Muscle of leg (tissue), 3 donors: ENCODE measurements at regions not wholly inside any gene's neighbourhood (a gene's known extent, or its start where the extent isn't known, plus 50 kb on each side); places are given as distances from the start of the nearest gene placed in this dataset.

Experiments used
- DNase-seq: peaks from one replicate; pipeline ENCODE4 v3.0.0; 2013
- H3K27ac ChIP-seq: one replicate; pipeline ENCODE4 v1.5.1; 2013; ENCODE audit warnings: mild to moderate bottlenecking, low read length, control low read depth
- H3K27me3 ChIP-seq: one replicate; pipeline ENCODE4 v1.6.1; 2013; ENCODE audit warnings: low read length; ENCODE audit not compliant: control insufficient read depth, insufficient read depth
- H3K36me3 ChIP-seq: one replicate; pipeline ENCODE4 v1.6.1; 2013; ENCODE audit warnings: low read length; ENCODE audit not compliant: control insufficient read depth, insufficient read depth
- H3K4me1 ChIP-seq: one replicate; pipeline ENCODE4 v1.6.1; 2013; ENCODE audit warnings: low read length; ENCODE audit not compliant: control insufficient read depth, insufficient read depth
- H3K4me3 ChIP-seq: one replicate; pipeline ENCODE4 v1.5.1; 2013; ENCODE audit warnings: low read length, control low read depth
- H3K9me3 ChIP-seq: replicated peaks from 2 replicates; pipeline ENCODE4 v1.6.1; 2013; ENCODE audit warnings: low read depth, low read length; ENCODE audit not compliant: control insufficient read depth
- WGBS: methylation state at CpG from one replicate; pipeline ENCODE4 v1.1.5; 2013; ENCODE audit warnings: missing lambda C conversion rate; ENCODE audit not compliant: insufficient coverage; 5-methylcytosine and 5-hydroxymethylcytosine counted together

DNA sequence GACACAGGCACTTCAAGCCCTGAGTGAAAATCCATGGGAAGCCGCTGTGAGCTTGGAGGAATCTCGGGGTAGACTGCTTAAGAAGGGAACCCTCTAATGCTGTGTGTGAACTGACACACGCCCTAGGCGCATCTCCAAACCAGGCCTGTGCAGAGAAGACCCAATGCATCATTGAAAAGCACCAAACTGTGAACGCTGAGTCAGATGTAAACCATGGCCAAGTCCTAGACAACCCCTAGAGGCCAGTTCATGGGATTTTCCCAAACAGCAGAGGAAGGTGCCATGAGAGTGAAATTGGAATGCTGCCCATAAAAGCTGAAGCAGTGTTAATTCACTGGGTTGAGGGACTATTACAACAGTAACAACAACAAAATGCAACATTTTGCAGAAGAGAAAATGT is 296.5 kb downstream of the SMOC2 start:
- H3K4me1 ChIP-seq = peaks cover 5% of the 10 kb centered on the region
- H3K36me3 ChIP-seq = no peaks in the 10 kb centered on the region
- no peak overlapping the region for H3K4me3 ChIP-seq
- peaks cover 9% of the 10 kb centered on the region for H3K9me3 ChIP-seq
- H3K27ac ChIP-seq = no peak overlapping the region
- no peak for DNase-seq
- WGBS = 90% methylated on average over 5 of the region's 5 CpGs
- no peaks in the 10 kb centered on the region for H3K27me3 ChIP-seq

DNA sequence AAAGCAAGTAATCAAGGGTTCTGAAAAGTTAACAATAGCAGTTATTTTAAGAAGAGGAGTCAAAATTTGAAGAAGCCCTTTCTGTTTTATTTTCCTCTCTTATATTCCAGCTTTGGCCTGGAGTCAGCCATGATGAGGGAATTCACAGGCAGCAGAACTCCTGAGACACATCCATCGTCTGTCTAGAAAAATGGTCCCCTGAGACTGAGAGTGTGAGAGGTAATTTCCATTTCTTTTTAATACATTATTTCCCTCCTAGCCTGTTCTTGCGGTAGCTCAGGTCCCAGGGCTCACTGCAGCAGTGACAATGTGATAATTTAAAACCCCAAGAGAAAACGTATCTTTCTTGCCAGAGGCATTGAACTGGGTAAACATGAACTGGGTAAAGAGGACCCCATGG is 296.0 kb downstream of the SMOC2 start:
- no peak overlapping the region for H3K27ac ChIP-seq
- H3K4me3 ChIP-seq = no peak overlapping the region
- H3K27me3 ChIP-seq = no peaks in the 10 kb centered on the region
- WGBS = no CpG with 5 or more reads among the region's 3 CpGs
- peaks cover 2% of the 10 kb centered on the region for H3K4me1 ChIP-seq
- H3K36me3 ChIP-seq = no peaks in the 10 kb centered on the region
- H3K9me3 ChIP-seq = peaks cover 9% of the 10 kb centered on the region
- DNase-seq = no peak

DNA sequence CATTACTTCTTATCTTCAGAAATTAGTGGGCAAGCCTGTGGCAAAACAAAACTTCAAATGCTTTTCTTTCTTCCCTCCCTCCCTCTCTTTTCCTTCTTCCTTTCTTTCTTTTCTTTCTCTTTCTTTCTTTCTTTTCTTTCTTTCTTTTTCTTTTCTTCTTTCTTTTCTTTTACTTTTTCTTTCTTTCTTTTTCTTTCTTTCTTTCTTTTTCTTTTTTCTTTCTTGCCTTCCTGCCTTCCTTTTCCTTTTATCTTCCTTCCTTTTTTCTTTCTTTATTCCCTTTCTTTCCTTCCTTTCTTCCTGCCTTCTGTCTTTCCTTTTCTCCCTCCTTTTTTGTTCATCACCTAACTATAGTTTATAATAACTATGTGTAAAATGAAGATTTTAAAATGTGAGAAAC is 295.1 kb downstream of the SMOC2 start:
- no peaks in the 10 kb centered on the region for H3K4me1 ChIP-seq
- no peaks in the 10 kb centered on the region for H3K27me3 ChIP-seq
- H3K9me3 ChIP-seq = peaks cover 9% of the 10 kb centered on the region
- no peak overlapping the region for H3K4me3 ChIP-seq
- DNase-seq = no peak
- no peak overlapping the region for H3K27ac ChIP-seq
- no peaks in the 10 kb centered on the region for H3K36me3 ChIP-seq

DNA sequence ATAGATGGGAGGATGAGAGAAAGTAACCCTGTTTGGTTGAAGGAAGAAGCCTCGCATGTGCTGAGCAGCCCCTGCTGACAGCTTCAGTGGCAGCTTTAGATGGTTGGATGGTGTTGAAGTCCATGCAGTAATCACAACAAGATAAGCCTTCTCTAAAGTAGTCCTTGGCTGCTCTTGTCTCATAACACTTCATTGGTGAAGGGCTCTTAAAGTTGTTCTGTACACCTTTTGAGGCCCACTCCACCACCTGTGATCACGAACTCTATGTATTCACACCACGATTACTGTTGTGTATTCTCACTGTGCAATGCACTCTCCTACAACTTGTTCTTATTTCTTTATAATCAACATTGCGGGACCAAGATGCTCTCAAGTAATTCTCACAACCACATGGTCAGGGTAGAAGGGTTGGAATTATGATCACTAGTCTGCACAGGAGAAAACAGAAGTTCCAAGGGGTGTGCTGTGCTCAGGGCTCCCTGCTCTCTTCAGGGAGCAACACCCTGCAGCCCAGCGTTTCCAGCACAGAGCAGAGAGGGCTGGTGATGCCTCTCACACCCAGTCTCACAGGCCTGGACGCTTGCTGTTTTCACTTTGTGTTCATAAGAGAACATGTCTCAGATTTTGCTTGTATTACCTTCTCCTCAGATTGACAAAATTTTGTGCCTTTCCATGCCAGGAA is 294.4 kb downstream of the SMOC2 start:
- no peak overlapping the region for H3K4me3 ChIP-seq
- H3K9me3 ChIP-seq = peaks cover 6% of the 10 kb centered on the region
- H3K27me3 ChIP-seq = no peaks in the 10 kb centered on the region
- 69% methylated on average over 3 of the region's 6 CpGs for WGBS
- DNase-seq = no peak
- no peaks in the 10 kb centered on the region for H3K4me1 ChIP-seq
- H3K36me3 ChIP-seq = no peaks in the 10 kb centered on the region
- H3K27ac ChIP-seq = no peak overlapping the region

DNA sequence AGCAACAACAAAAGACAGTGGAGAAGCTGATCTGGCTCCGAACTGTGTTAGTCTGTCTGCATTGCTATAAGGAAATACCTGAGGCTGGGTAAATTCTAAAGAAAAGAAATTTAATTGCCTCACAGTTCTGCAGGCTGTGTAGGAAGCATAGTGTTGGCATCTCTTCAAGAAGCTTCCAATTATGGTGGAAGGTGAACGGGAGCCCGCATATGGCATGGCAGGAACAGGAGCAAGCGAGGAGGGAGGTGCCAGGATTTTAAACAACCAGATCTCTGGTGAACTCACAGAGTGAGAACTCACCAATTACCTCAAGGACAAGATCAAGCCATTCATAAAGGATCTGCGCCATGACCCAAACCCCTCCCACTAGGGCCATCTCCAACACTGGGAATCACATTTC is 293.5 kb downstream of the SMOC2 start:
- no peak for DNase-seq
- Histone ChIP-seq H3K27me3 (no peaks in the 10 kb centered on the region), H3K9me3 (peaks cover 6% of the 10 kb centered on the region), H3K4me3 (no peak overlapping the region), H3K27ac (no peak overlapping the region), H3K4me1 (no peaks in the 10 kb centered on the region), H3K36me3 (no peaks in the 10 kb centered on the region)
- WGBS = 83% methylated on average over 1 of the region's 5 CpGs

DNA sequence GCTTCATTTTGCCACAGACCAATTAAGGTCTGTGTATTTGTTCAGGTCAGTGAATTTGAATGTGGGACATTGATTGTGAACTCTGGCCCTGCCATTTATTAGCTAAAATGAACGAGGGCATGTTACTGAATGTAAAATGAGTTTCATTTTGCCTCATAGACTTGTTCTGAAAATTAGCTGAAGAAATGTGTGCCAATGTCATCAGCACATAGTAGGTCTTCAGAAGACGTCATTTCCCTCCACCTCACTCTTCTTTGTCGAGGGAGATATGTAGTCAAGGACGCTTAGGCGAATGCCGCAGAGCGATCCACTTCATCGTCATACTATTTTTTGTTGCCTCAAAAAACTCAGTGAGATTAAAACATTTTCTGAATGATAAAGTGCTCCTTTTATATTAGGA is 291.7 kb downstream of the SMOC2 start:
- H3K4me1 ChIP-seq = peaks cover 5% of the 10 kb centered on the region
- no peak for DNase-seq
- H3K27ac ChIP-seq = no peak overlapping the region
- no CpG with 5 or more reads among the region's 8 CpGs for WGBS
- H3K9me3 ChIP-seq = peaks cover 6% of the 10 kb centered on the region
- no peaks in the 10 kb centered on the region for H3K36me3 ChIP-seq
- H3K27me3 ChIP-seq = no peaks in the 10 kb centered on the region
- no peak overlapping the region for H3K4me3 ChIP-seq

DNA sequence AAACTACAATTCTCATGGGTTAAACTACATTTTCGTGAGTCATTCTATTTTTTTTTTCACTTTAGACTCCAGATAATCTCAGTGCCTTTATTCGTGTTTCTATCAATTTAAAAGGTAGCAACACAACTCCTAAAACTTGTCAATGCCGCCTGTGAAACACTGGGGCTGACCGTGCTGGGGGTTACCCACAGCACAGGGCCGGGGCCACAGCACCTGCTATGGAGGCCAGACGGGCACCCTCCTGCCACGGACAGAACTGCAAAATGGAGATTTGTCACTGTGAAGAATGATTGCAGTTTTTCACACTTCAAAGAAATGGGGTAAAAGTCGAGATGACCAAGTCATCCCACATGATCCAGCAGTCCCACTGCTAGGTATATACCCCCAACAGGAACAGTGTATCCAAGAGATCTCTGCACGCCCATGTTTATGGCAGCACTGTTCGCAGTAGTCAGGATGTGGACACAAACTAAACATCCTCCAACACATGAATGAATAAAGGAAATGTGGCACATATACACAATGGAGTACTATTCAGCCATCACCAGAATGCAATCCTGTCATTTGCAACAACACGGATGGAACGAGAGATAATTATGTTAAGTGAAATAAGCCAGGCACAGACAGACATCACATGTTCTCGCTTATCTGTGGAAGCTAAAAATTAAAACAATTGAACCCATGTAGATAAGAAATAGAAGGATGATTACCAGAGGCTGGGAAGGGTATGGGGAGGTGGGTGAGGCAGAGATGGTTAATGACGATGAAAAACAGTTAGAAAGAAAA is 290.1 kb downstream of the SMOC2 start:
- no peak for DNase-seq
- no peaks in the 10 kb centered on the region for H3K27me3 ChIP-seq
- H3K4me3 ChIP-seq = no peak overlapping the region
- H3K4me1 ChIP-seq = peaks cover 10% of the 10 kb centered on the region
- 87% methylated on average over 5 of the region's 14 CpGs for WGBS
- H3K27ac ChIP-seq = no peak overlapping the region
- no peaks in the 10 kb centered on the region for H3K9me3 ChIP-seq
- no peaks in the 10 kb centered on the region for H3K36me3 ChIP-seq

DNA sequence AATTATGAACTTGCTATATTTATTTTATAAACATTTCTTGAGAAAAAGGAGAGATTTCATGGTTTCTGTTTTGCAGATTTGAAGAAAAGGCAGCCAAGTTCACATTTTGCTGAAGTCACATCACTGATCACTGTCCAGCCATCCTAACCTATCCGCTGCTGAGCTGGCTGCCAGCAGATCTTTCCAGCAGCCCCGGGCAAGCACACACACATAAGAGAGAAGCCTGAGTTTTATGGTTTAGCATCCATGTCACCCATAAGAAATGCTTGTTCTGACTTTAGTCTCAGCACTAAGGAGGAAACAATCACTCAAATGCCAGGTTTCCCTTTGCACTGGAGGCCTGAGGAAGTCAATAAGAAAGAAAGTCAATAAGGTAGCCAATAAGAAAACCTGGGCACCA is 287.1 kb downstream of the SMOC2 start:
- H3K9me3 ChIP-seq = no peaks in the 10 kb centered on the region
- no peaks in the 10 kb centered on the region for H3K27me3 ChIP-seq
- WGBS = no CpG with 5 or more reads among the region's 2 CpGs
- no peak overlapping the region for H3K4me3 ChIP-seq
- peak overlapping the region; percentile 49 for H3K27ac ChIP-seq
- H3K4me1 ChIP-seq = peaks cover 17% of the 10 kb centered on the region
- no peaks in the 10 kb centered on the region for H3K36me3 ChIP-seq
- peak; percentile 58 for DNase-seq

DNA sequence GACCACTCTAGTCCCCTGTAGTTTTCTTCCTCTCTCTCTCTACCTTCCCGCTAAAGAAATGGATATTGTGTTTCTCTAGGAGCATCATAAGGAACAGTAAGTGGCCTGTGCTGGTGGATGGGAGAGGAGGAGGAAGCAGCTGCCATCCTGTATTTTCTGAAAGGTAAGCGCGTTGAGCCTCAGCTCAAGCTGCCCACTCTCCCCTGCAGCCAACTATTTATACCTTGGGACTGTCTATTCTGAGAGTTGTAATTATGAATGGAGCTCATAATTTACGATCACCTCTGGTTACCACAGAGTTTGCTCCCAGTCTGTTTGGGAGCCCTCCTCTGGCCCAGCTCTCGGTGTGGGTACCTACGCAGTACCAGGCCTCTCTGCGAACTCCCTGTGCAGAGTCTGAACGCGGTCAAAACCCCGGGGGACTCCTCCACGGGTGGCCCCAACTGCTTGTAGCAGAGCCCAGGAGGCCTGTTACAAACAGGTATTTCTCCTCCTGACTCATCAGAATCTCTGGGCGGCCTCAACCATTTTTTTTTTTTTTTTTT is 285.4 kb downstream of the SMOC2 start:
- H3K4me1 ChIP-seq = peaks cover 17% of the 10 kb centered on the region
- no peaks in the 10 kb centered on the region for H3K9me3 ChIP-seq
- H3K36me3 ChIP-seq = no peaks in the 10 kb centered on the region
- H3K27ac ChIP-seq = no peak overlapping the region
- DNase-seq = no peak
- no peaks in the 10 kb centered on the region for H3K27me3 ChIP-seq
- no peak overlapping the region for H3K4me3 ChIP-seq
- 83% methylated on average over 8 of the region's 12 CpGs for WGBS

DNA sequence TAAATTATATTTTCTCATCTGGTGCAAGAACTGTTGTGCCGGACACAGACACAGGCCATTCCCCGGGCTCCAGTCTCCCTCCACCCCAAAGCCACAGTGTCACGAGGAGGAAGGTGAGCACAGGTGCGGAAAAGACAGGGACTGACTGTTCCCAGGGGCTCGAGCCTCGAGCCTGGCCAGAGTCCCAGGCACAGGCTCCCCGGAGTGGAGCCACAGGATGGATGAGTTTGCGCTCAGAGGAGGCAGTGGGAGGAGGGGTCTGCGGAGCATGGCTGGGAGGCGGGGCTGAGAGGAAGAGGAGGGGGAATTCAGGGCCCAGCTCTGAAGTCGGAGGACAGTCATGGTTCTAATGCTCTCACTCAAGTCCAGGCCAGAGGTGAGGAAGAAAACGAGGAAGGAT is 284.8 kb downstream of the SMOC2 start:
- H3K4me1 ChIP-seq = peaks cover 17% of the 10 kb centered on the region
- WGBS = 54% methylated on average over 10 of the region's 12 CpGs

More for the DNA sequence above, 284.8 kb downstream of the SMOC2 start:
- Histone ChIP-seq H3K27ac (no peak overlapping the region), H3K9me3 (no peaks in the 10 kb centered on the region), H3K36me3 (no peaks in the 10 kb centered on the region), H3K4me3 (no peak overlapping the region), H3K27me3 (no peaks in the 10 kb centered on the region)
- no peak for DNase-seq
